ENCODE measurements at regions not wholly inside any gene's neighbourhood (a gene's known extent, or its start where the extent isn't known, plus 50 kb on each side); places are given as distances from the start of the nearest gene placed in this dataset.

- no peaks in the 10 kb centered on the region for H3K4me1 ChIP-seq (ENCODE audit: insufficient read depth, low read length, poor library complexity, severe bottlenecking)
- H3K27me3 ChIP-seq (ENCODE audit: insufficient read depth, low read length, poor library complexity, severe bottlenecking): no peaks in the 10 kb centered on the region
Measured at GRCh38 chr6:84371681-84372080, 144.2 kb upstream of the CEP162 start.

GRCh38 chr6:84362193-84362821, 134.9 kb upstream of the CEP162 start:
- Histone ChIP-seq H3K4me3 (ENCODE audit: low read length, poor library complexity, severe bottlenecking) (no peak overlapping the region), H3K79me2 (ENCODE audit: insufficient read depth, low read length) (no peaks in the 10 kb centered on the region), H4K20me1 (ENCODE audit: insufficient read depth, low read length, poor library complexity, severe bottlenecking) (no peaks in the 10 kb centered on the region), H2AFZ (ENCODE audit: low read length) (no peak overlapping the region), H3K4me1 (ENCODE audit: insufficient read depth, low read length, poor library complexity, severe bottlenecking) (no peaks in the 10 kb centered on the region), H3K9ac (ENCODE audit: low read depth, low read length, poor library complexity, severe bottlenecking) (no peak overlapping the region), H3K4me2 (ENCODE audit: low read depth, low read length, poor library complexity, severe bottlenecking) (no peak overlapping the region), H3K36me3 (ENCODE audit: insufficient read depth, low read length) (no peaks in the 10 kb centered on the region), H3K27me3 (ENCODE audit: insufficient read depth, low read length, poor library complexity, severe bottlenecking) (no peaks in the 10 kb centered on the region), H3K9me2 (replicated peaks; ENCODE audit: low read depth, low read length) (no peaks in the 10 kb centered on the region), H3K9me3 (ENCODE audit: insufficient read depth, low read depth, low read length) (no peaks in the 10 kb centered on the region), H3F3A (ENCODE audit: low read depth) (no peaks in the 10 kb centered on the region)
- no peak for TF ChIP-seq EZH2phosphoT487 (IDR thresholded peaks at IDR 0.05; ENCODE audit: borderline replicate concordance)
- TF ChIP-seq CTCF (conservative IDR thresholded peaks at IDR 0.05; ENCODE audit: low read length): no peak

More at GRCh38 chr6:84371681-84372080, 144.2 kb upstream of the CEP162 start:
- no peaks in the 10 kb centered on the region for H3F3A ChIP-seq (ENCODE audit: low read depth)
- no peak overlapping the region for H3K4me2 ChIP-seq (ENCODE audit: low read depth, low read length, poor library complexity, severe bottlenecking)
- H2AFZ ChIP-seq (ENCODE audit: low read length): no peak overlapping the region
- H3K79me2 ChIP-seq (ENCODE audit: insufficient read depth, low read length): no peaks in the 10 kb centered on the region
- no peaks in the 10 kb centered on the region for H3K9me3 ChIP-seq (ENCODE audit: insufficient read depth, low read depth, low read length)
- H3K36me3 ChIP-seq (ENCODE audit: insufficient read depth, low read length): no peaks in the 10 kb centered on the region
- TF ChIP-seq CTCF (conservative IDR thresholded peaks at IDR 0.05; ENCODE audit: low read length) (no peak), EZH2phosphoT487 (IDR thresholded peaks at IDR 0.05; ENCODE audit: borderline replicate concordance) (no peak)
- H4K20me1 ChIP-seq (ENCODE audit: insufficient read depth, low read length, poor library complexity, severe bottlenecking): no peaks in the 10 kb centered on the region
- no peak overlapping the region for H3K4me3 ChIP-seq (ENCODE audit: low read length, poor library complexity, severe bottlenecking)
- H3K9me2 ChIP-seq (replicated peaks; ENCODE audit: low read depth, low read length): no peaks in the 10 kb centered on the region
- no peak overlapping the region for H3K9ac ChIP-seq (ENCODE audit: low read depth, low read length, poor library complexity, severe bottlenecking)

- no peak overlapping the region for H2AFZ ChIP-seq (ENCODE audit: low read length)
- H3F3A ChIP-seq (ENCODE audit: low read depth): no peaks in the 10 kb centered on the region
- no peaks in the 10 kb centered on the region for H3K36me3 ChIP-seq (ENCODE audit: insufficient read depth, low read length)
- no peaks in the 10 kb centered on the region for H3K4me1 ChIP-seq (ENCODE audit: insufficient read depth, low read length, poor library complexity, severe bottlenecking)
- TF ChIP-seq EZH2phosphoT487 (IDR thresholded peaks at IDR 0.05; ENCODE audit: borderline replicate concordance): no peak
- no peak for TF ChIP-seq CTCF (conservative IDR thresholded peaks at IDR 0.05; ENCODE audit: low read length)
- H3K9ac ChIP-seq (ENCODE audit: low read depth, low read length, poor library complexity, severe bottlenecking): no peak overlapping the region
- H3K9me2 ChIP-seq (replicated peaks; ENCODE audit: low read depth, low read length): no peaks in the 10 kb centered on the region
- H3K4me3 ChIP-seq (ENCODE audit: low read length, poor library complexity, severe bottlenecking): no peak overlapping the region
- no peak overlapping the region for H3K4me2 ChIP-seq (ENCODE audit: low read depth, low read length, poor library complexity, severe bottlenecking)
- H3K27me3 ChIP-seq (ENCODE audit: insufficient read depth, low read length, poor library complexity, severe bottlenecking): no peaks in the 10 kb centered on the region
- H3K79me2 ChIP-seq (ENCODE audit: insufficient read depth, low read length): no peaks in the 10 kb centered on the region
- H3K9me3 ChIP-seq (ENCODE audit: insufficient read depth, low read depth, low read length): no peaks in the 10 kb centered on the region
- H4K20me1 ChIP-seq (ENCODE audit: insufficient read depth, low read length, poor library complexity, severe bottlenecking): no peaks in the 10 kb centered on the region
Measured at GRCh38 chr6:84361372-84362192, 134.1 kb upstream of the CEP162 start.
